Liver (tissue), 3 donors: ENCODE measurements at regions not wholly inside any gene's neighbourhood (a gene's known extent, or its start where the extent isn't known, plus 50 kb on each side); places are given as distances from the start of the nearest gene placed in this dataset.

Experiments
- CTCF ChIP-seq: fragments of 150-350 bp; IDR thresholded peaks from 2 replicates; pipeline ENCODE4 v1.5.1; 2017; ENCODE audit warnings: improper control_type of control experiment, low read depth, low read length; ENCODE audit not compliant: missing input control
- EGR1 ChIP-seq, 2 donors: IDR thresholded peaks; 2 replicates each; pipeline ENCODE4 v1.6.1; 2016 to 2018; ENCODE audit warnings: antibody characterized with exemption in 2 of 2, low read depth in 2 of 2
- HNF4G ChIP-seq: IDR thresholded peaks from 2 replicates; pipeline ENCODE4 v1.6.1; 2016; ENCODE audit warnings: antibody characterized with exemption
- RAD21 ChIP-seq, 2 donors: IDR thresholded peaks; 2 replicates each; pipeline ENCODE4 v1.6.1; 2016; ENCODE audit warnings: antibody characterized with exemption in 2 of 2, mild to moderate bottlenecking in 2 of 2
- REST ChIP-seq: IDR thresholded peaks from 2 replicates; pipeline ENCODE4 v1.6.1; 2016; ENCODE audit warnings: antibody characterized with exemption, mild to moderate bottlenecking
- RXRA ChIP-seq, 2 donors: IDR thresholded peaks; 2 replicates each; pipeline ENCODE4 v1.6.1; 2017 to 2018; ENCODE audit warnings: antibody characterized with exemption in 2 of 2, mild to moderate bottlenecking in 1 of 2
- TAF1 ChIP-seq: conservative IDR thresholded peaks from 2 replicates; pipeline ENCODE4 v1.6.1; 2016; ENCODE audit warnings: antibody characterized with exemption, mild to moderate bottlenecking
- YY1 ChIP-seq: IDR thresholded peaks from 2 replicates; pipeline ENCODE4 v1.6.1; 2016; ENCODE audit warnings: antibody characterized with exemption, mild to moderate bottlenecking
- TF ChIP-seq, protein P1 (sequence below): IDR thresholded peaks from 2 replicates; pipeline ENCODE4 v1.6.1; 2016; ENCODE audit warnings: antibody characterized with exemption
- donor health status: healthy.
- donor health status: healthy.

- TF ChIP-seq CTCF = no peak
- no peak for TF ChIP-seq YY1
- no peak for TF ChIP-seq TAF1
- TF ChIP-seq RAD21 (IDR thresholded peaks at IDR 0.05) = no peak
- TF ChIP-seq REST = no peak
- no peak for TF ChIP-seq HNF4G
- no peak for TF ChIP-seq RXRA (IDR thresholded peaks at IDR 0.05)
- TF ChIP-seq, protein P1, sequence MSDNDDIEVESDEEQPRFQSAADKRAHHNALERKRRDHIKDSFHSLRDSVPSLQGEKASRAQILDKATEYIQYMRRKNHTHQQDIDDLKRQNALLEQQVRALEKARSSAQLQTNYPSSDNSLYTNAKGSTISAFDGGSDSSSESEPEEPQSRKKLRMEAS = no peak
- TF ChIP-seq EGR1 (IDR thresholded peaks at IDR 0.05; ENCODE audit: low read depth in 2 of 2) = no peak
Measured at GRCh38 chr11:127224276-127224675, 223.7 kb upstream of the KIRREL3 start.
